ENCODE measurements at regions not wholly inside any gene's neighbourhood (a gene's known extent, or its start where the extent isn't known, plus 50 kb on each side); places are given as distances from the start of the nearest gene placed in this dataset.

DNA sequence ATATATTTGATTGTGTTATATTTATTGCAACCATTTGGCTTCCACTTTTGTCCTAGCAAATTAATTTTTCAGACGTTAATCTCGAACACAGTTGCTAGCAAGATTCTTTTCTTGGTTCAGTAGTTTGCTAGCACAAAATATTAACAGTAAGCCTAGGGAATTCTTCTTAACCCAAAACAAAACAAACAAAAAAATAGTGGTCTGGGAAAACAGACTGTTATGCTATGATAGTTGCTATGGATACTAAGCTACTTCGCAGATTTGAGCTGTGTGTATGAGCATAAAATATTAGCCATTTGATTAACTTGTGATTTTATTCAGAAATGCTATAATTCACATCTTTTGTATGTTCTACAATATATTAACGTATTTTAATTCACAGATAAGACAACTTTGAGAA lies 541.5 kb upstream of the NETO1 start:
- Histone ChIP-seq H3K4ac (ENCODE audit: low read depth, low read length) (no peak overlapping the region), H3K18ac (ENCODE audit: insufficient read length, low read depth, low read length) (no peak overlapping the region), H2BK20ac (ENCODE audit: low read depth, low read length, poor library complexity, severe bottlenecking) (no peak overlapping the region), H2AK5ac (ENCODE audit: insufficient read length, low read length) (no peak overlapping the region), H3K27ac (ENCODE audit: insufficient read length, low read depth, low read length) (no peak overlapping the region), H4K5ac (ENCODE audit: insufficient read length, low read depth, low read length) (no peak overlapping the region), H2BK120ac (ENCODE audit: low read depth, low read length, poor library complexity, severe bottlenecking) (no peak overlapping the region), H3K4me2 (ENCODE audit: insufficient read depth, insufficient read length, low read length) (no peak overlapping the region), H3T11ph (ENCODE audit: low read length) (no peak overlapping the region), H3K23ac (ENCODE audit: insufficient read length, low read depth, low read length) (no peak overlapping the region), H3K79me2 (ENCODE audit: insufficient read depth, low read length) (no peaks in the 10 kb centered on the region), H3K9me3 (ENCODE audit: control insufficient read depth, low read depth, low read length) (no peaks in the 10 kb centered on the region), H3K27me3 (ENCODE audit: insufficient read depth, low read length) (no peaks in the 10 kb centered on the region), H4K8ac (replicated peaks; ENCODE audit: insufficient read length, low read depth, low read length) (no peak overlapping the region), H3K79me1 (ENCODE audit: insufficient read depth, low read depth, low read length, poor library complexity, severe bottlenecking) (no peaks in the 10 kb centered on the region), H3K4me1 (ENCODE audit: insufficient read depth, low read length) (peaks cover 3% of the 10 kb centered on the region; the same call in 1 of the 2 replicates), H3K14ac (ENCODE audit: insufficient read depth, low read length) (no peak overlapping the region), H2AFZ (ENCODE audit: low read length) (no peak overlapping the region), H3K56ac (ENCODE audit: insufficient read length, low read depth, low read length) (no peak overlapping the region), H2BK12ac (ENCODE audit: insufficient read length, low read depth, low read length) (no peak overlapping the region), H2BK15ac (ENCODE audit: low read depth, low read length) (no peak overlapping the region), H3K23me2 (ENCODE audit: insufficient read length, low read depth, low read length, poor library complexity, severe bottlenecking) (no peaks in the 10 kb centered on the region), H4K20me1 (ENCODE audit: control insufficient read depth, insufficient read depth, insufficient read length) (no peaks in the 10 kb centered on the region), H3K9ac (ENCODE audit: extremely low read depth, insufficient read length, low read length) (no peak overlapping the region), H2BK5ac (ENCODE audit: insufficient read length, low read length) (no peak overlapping the region), H4K91ac (ENCODE audit: insufficient read length, low read depth, low read length) (no peak overlapping the region)
- Mint-ChIP-seq H3K4me3 (no peak overlapping the region), H3K4me1 (peaks cover 7 to 18% of the 10 kb centered on the region in 2 experiments; a peak in 3 of 4 replicates), H3K27ac (no peak overlapping the region), H3K27me3 (ENCODE audit: low read depth) (no peaks in the 10 kb centered on the region), H3K36me3 (ENCODE audit: insufficient read depth in 1 of 3, low read depth in 3 of 3) (no peaks in the 10 kb centered on the region; a peak in 1 of 7 replicates), H3K9me3 (no peaks in the 10 kb centered on the region; a peak in 1 of 5 replicates)
- TF ChIP-seq, protein P1, sequence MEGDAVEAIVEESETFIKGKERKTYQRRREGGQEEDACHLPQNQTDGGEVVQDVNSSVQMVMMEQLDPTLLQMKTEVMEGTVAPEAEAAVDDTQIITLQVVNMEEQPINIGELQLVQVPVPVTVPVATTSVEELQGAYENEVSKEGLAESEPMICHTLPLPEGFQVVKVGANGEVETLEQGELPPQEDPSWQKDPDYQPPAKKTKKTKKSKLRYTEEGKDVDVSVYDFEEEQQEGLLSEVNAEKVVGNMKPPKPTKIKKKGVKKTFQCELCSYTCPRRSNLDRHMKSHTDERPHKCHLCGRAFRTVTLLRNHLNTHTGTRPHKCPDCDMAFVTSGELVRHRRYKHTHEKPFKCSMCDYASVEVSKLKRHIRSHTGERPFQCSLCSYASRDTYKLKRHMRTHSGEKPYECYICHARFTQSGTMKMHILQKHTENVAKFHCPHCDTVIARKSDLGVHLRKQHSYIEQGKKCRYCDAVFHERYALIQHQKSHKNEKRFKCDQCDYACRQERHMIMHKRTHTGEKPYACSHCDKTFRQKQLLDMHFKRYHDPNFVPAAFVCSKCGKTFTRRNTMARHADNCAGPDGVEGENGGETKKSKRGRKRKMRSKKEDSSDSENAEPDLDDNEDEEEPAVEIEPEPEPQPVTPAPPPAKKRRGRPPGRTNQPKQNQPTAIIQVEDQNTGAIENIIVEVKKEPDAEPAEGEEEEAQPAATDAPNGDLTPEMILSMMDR (conservative IDR thresholded peaks at IDR 0.05): no peak
- no peak for DNase-seq
- WGBS (ENCODE audit: extremely low coverage, insufficient read length, low lambda C conversion rate): no CpG with 5 or more reads among the region's 4 CpGs

Data from H9 (cell line).